ENCODE measurements at regions not wholly inside any gene's neighbourhood (a gene's known extent, or its start where the extent isn't known, plus 50 kb on each side); places are given as distances from the start of the nearest gene placed in this dataset.

- H3K27ac ChIP-seq, result no peak overlapping the region
- no peak for DNase-seq
Measured at GRCh38 chr18:27581296-27581904, 396.3 kb upstream of the CHST9 start.

GRCh38 chr18:27579364-27579763 lies 394.3 kb upstream of the CHST9 start:
- Histone ChIP-seq H3K4me3 (ENCODE audit: low read depth, low read length) (no peak overlapping the region), H3K27ac (no peak overlapping the region), H3K36me3 (replicated peaks) (no peaks in the 10 kb centered on the region), H3K27me3 (replicated peaks) (no peaks in the 10 kb centered on the region)
- in situ Hi-C loops (cut with HindIII; ENCODE audit: low pct_ligation_motif_present, low sequenced_read_pairs), result no loop called here
- no peak for DNase-seq
- TF ChIP-seq CTCF (IDR thresholded peaks at IDR 0.05; ENCODE audit: low read depth, low read length, missing control alignments), result no peak

More at GRCh38 chr18:27581296-27581904, 396.3 kb upstream of the CHST9 start:
- in situ Hi-C loops (cut with HindIII; ENCODE audit: low pct_ligation_motif_present, low sequenced_read_pairs), result no loop called here
- TF ChIP-seq CTCF (IDR thresholded peaks at IDR 0.05; ENCODE audit: low read depth, low read length, missing control alignments), result no peak
- no peaks in the 10 kb centered on the region for H3K27me3 ChIP-seq (replicated peaks)
- no peaks in the 10 kb centered on the region for H3K36me3 ChIP-seq (replicated peaks)
- no peak overlapping the region for H3K4me3 ChIP-seq (ENCODE audit: low read depth, low read length)

GRCh38 chr18:27577752-27578151 lies 392.6 kb upstream of the CHST9 start:
- Histone ChIP-seq H3K36me3 (replicated peaks) (no peaks in the 10 kb centered on the region), H3K4me3 (ENCODE audit: low read depth, low read length) (no peak overlapping the region), H3K27me3 (replicated peaks) (no peaks in the 10 kb centered on the region), H3K27ac (no peak overlapping the region)
- no peak for TF ChIP-seq CTCF (IDR thresholded peaks at IDR 0.05; ENCODE audit: low read depth, low read length, missing control alignments)
- in situ Hi-C loops (cut with HindIII; ENCODE audit: low pct_ligation_motif_present, low sequenced_read_pairs), result no loop called here
- no peak for DNase-seq

GRCh38 chr18:27577265-27577664 lies 392.2 kb upstream of the CHST9 start:
- Histone ChIP-seq H3K36me3 (replicated peaks) (no peaks in the 10 kb centered on the region), H3K27ac (no peak overlapping the region), H3K4me3 (ENCODE audit: low read depth, low read length) (no peak overlapping the region), H3K27me3 (replicated peaks) (no peaks in the 10 kb centered on the region)
- in situ Hi-C loops (cut with HindIII; ENCODE audit: low pct_ligation_motif_present, low sequenced_read_pairs), result no loop called here
- TF ChIP-seq CTCF (IDR thresholded peaks at IDR 0.05; ENCODE audit: low read depth, low read length, missing control alignments), result no peak
- DNase-seq, result no peak

DNA sequence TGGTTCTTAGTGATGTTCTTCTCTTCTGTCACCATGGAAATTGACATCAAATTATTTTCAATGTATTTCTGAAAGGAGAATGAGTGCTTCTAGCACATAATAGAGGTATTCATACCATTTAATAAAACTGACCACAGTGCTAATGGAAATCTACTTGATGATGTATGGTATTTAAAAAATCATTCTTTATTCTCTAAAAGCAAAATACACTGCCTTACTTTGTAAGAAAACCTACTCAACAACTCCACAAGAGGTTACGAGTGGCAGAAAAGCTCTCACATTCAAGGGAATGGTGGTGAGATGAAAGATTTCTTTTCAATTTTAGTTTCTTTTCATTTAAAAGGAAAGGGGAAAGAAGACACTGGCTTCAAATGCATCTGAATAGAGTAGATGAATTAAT lies 382.3 kb upstream of the CHST9 start:
- no peak for TF ChIP-seq CTCF (IDR thresholded peaks at IDR 0.05; ENCODE audit: low read depth, low read length, missing control alignments)
- DNase-seq, result no peak
- Histone ChIP-seq H3K36me3 (replicated peaks) (no peaks in the 10 kb centered on the region), H3K27ac (no peak overlapping the region), H3K4me3 (ENCODE audit: low read depth, low read length) (no peak overlapping the region), H3K27me3 (replicated peaks) (no peaks in the 10 kb centered on the region)
- in situ Hi-C loops (cut with HindIII; ENCODE audit: low pct_ligation_motif_present, low sequenced_read_pairs), result no loop called here

DNA sequence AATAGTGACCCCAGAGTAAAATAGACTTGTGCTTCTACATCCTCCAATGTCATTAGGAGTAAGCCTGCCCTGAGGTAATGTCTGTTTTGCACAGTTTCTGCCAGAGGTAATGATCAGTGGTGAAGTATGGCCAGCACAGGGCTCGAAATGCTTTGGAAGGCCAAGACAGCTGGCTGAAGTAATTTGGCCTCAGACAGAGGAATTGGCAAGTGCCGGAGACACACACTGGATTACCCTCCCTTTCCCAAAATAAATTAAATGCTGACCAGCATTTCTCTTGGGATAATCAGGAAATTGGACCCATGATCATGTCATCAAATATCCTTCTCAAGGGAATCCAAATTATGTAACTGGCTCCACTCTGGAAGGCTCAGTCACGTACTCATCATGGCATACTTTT lies 379.0 kb upstream of the CHST9 start:
- in situ Hi-C loops (cut with HindIII; ENCODE audit: low pct_ligation_motif_present, low sequenced_read_pairs), result no loop called here

More for the DNA sequence above, 379.0 kb upstream of the CHST9 start:
- DNase-seq, result no peak
- H3K27ac ChIP-seq, result no peak overlapping the region
- no peaks in the 10 kb centered on the region for H3K27me3 ChIP-seq (replicated peaks)
- no peaks in the 10 kb centered on the region for H3K36me3 ChIP-seq (replicated peaks)
- no peak for TF ChIP-seq CTCF (IDR thresholded peaks at IDR 0.05; ENCODE audit: low read depth, low read length, missing control alignments)
- H3K4me3 ChIP-seq (ENCODE audit: low read depth, low read length), result no peak overlapping the region

Measured in brain microvascular endothelial cell (primary cell).